ENCODE measurements at regions not wholly inside any gene's neighbourhood (a gene's known extent, or its start where the extent isn't known, plus 50 kb on each side); places are given as distances from the start of the nearest gene placed in this dataset.

DNA sequence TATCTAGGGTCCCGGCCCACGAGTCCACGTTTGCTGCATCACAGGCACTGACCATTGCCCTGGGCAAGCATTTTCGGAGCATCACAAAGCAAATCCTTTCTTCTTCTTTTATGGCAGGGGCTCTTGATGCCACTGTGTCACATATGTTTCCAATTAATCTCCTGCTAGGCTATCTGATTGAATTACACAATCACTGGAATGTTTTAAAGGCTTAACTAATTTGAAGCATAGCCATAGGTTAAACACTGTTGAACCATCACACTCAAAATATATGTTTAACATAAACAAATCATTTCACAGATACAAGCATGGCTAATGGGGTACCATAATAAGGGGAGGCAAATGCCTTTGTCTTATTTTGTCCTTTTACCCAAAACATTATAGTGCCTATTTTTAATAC lies 338.3 kb downstream of the POU4F1 start:
- H3K36me3 ChIP-seq (ENCODE audit: control insufficient read depth, insufficient read depth, low read length) = no peaks in the 10 kb centered on the region
- DNase-seq (ENCODE audit: extremely low read depth, insufficient read length) = no peak
- no peaks in the 10 kb centered on the region for H3K27me3 ChIP-seq (replicated peaks; ENCODE audit: control insufficient read depth, insufficient read depth, low read length)
- H3K4me3 ChIP-seq (replicated peaks; ENCODE audit: low read depth, low read length) = no peak overlapping the region
- TF ChIP-seq, protein P1, sequence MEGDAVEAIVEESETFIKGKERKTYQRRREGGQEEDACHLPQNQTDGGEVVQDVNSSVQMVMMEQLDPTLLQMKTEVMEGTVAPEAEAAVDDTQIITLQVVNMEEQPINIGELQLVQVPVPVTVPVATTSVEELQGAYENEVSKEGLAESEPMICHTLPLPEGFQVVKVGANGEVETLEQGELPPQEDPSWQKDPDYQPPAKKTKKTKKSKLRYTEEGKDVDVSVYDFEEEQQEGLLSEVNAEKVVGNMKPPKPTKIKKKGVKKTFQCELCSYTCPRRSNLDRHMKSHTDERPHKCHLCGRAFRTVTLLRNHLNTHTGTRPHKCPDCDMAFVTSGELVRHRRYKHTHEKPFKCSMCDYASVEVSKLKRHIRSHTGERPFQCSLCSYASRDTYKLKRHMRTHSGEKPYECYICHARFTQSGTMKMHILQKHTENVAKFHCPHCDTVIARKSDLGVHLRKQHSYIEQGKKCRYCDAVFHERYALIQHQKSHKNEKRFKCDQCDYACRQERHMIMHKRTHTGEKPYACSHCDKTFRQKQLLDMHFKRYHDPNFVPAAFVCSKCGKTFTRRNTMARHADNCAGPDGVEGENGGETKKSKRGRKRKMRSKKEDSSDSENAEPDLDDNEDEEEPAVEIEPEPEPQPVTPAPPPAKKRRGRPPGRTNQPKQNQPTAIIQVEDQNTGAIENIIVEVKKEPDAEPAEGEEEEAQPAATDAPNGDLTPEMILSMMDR (IDR thresholded peaks at IDR 0.05; ENCODE audit: insufficient read depth, low read length, poor library complexity, severe bottlenecking) = no peak

GRCh38 chr13:78258304-78258703 lies 339.7 kb upstream of the EDNRB start:
- Histone ChIP-seq H3K4me3 (replicated peaks; ENCODE audit: low read depth, low read length) (no peak overlapping the region), H3K36me3 (ENCODE audit: control insufficient read depth, insufficient read depth, low read length) (no peaks in the 10 kb centered on the region), H3K27me3 (replicated peaks; ENCODE audit: control insufficient read depth, insufficient read depth, low read length) (no peaks in the 10 kb centered on the region)
- no peak for DNase-seq (ENCODE audit: extremely low read depth, insufficient read length)
- TF ChIP-seq, protein P1 (IDR thresholded peaks at IDR 0.05; ENCODE audit: insufficient read depth, low read length, poor library complexity, severe bottlenecking) = no peak

DNA sequence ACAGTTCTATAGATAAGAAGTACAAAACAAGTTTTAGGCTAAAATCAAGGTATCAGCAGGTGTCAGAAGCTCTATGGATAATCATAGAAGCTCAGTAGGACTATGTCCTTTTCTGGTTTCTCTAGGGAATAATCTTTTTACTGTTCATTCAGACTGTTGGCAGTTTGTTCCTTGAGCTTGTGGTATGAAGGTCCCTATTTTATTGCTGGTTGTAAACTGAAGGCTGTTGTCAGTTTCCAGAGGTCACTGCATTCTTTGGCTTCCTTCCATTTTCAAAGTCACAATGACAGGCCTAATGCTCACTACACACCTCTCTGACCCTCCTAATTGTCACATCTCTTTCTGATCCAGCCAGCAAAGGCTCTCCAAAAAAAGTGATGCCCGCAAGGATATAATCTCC lies 337.9 kb upstream of the EDNRB start:
- no peaks in the 10 kb centered on the region; the same call in 1 of the 2 replicates for H3K27me3 ChIP-seq (replicated peaks; ENCODE audit: control insufficient read depth, insufficient read depth, low read length)
- TF ChIP-seq, protein P1 (IDR thresholded peaks at IDR 0.05; ENCODE audit: insufficient read depth, low read length, poor library complexity, severe bottlenecking) = no peak
- no peak overlapping the region for H3K4me3 ChIP-seq (replicated peaks; ENCODE audit: low read depth, low read length)
- no peaks in the 10 kb centered on the region for H3K36me3 ChIP-seq (ENCODE audit: control insufficient read depth, insufficient read depth, low read length)
- no peak for DNase-seq (ENCODE audit: extremely low read depth, insufficient read length)

GRCh38 chr13:78254113-78254512 lies 335.5 kb upstream of the EDNRB start:
- TF ChIP-seq, protein P1 (IDR thresholded peaks at IDR 0.05; ENCODE audit: insufficient read depth, low read length, poor library complexity, severe bottlenecking) = no peak
- Histone ChIP-seq H3K36me3 (ENCODE audit: control insufficient read depth, insufficient read depth, low read length) (no peaks in the 10 kb centered on the region), H3K27me3 (replicated peaks; ENCODE audit: control insufficient read depth, insufficient read depth, low read length) (no peaks in the 10 kb centered on the region; the same call in 1 of the 2 replicates), H3K4me3 (replicated peaks; ENCODE audit: low read depth, low read length) (no peak overlapping the region)
- DNase-seq (ENCODE audit: extremely low read depth, insufficient read length) = no peak

GRCh38 chr13:78247362-78247761 lies 328.7 kb upstream of the EDNRB start:
- Histone ChIP-seq H3K36me3 (ENCODE audit: control insufficient read depth, insufficient read depth, low read length) (no peaks in the 10 kb centered on the region), H3K4me3 (replicated peaks; ENCODE audit: low read depth, low read length) (no peak overlapping the region), H3K27me3 (replicated peaks; ENCODE audit: control insufficient read depth, insufficient read depth, low read length) (no peaks in the 10 kb centered on the region; the same call in 1 of the 2 replicates)
- TF ChIP-seq, protein P1 (IDR thresholded peaks at IDR 0.05; ENCODE audit: insufficient read depth, low read length, poor library complexity, severe bottlenecking) = no peak
- DNase-seq (ENCODE audit: extremely low read depth, insufficient read length) = no peak

DNA sequence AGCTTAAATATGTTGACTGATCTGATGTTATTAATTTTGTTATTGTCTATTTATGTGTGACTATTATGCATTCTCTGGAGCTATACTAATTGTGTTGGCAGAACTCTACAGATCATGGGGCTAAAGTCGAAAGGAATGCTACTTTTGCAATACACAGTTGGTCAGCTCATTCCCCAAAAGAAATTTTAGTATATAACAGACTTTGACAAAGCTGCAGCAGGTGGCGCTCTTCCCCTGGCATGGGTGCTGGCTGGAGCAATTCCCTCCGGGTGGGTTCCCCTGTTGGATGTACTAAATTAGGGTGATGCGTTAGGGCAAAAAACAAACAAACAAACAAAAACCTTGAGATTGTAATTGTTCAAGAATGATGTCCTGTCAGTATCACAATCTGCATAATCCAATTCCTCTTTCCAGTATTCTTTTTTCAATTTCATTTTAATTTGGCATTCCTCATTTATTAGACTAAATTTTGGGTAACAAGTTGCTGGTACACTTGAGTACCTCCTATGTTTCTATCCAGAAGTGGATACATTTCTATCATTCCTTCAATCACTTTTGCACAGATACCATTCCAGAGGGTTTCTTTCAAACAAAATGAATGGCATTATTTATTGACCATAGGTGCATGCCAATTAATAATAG lies 322.8 kb upstream of the EDNRB start:
- H3K27me3 ChIP-seq (replicated peaks; ENCODE audit: control insufficient read depth, insufficient read depth, low read length) = no peaks in the 10 kb centered on the region
- DNase-seq (ENCODE audit: extremely low read depth, insufficient read length) = peak; percentile 13
- TF ChIP-seq, protein P1 (IDR thresholded peaks at IDR 0.05; ENCODE audit: insufficient read depth, low read length, poor library complexity, severe bottlenecking) = peak; percentile 78
- no peaks in the 10 kb centered on the region for H3K36me3 ChIP-seq (ENCODE audit: control insufficient read depth, insufficient read depth, low read length)
- H3K4me3 ChIP-seq (replicated peaks; ENCODE audit: low read depth, low read length) = no peak overlapping the region
